ENCODE measurements at regions not wholly inside any gene's neighbourhood (a gene's known extent, or its start where the extent isn't known, plus 50 kb on each side); places are given as distances from the start of the nearest gene placed in this dataset.

GRCh38 chr2:228556717-228557116 lies 375.2 kb upstream of the SPHKAP start:
- TF ChIP-seq CTCF (conservative IDR thresholded peaks at IDR 0.05 in 1 of 2, IDR thresholded peaks at IDR 0.05 in 1 of 2; ENCODE audit: low read depth in 1 of 2, low read length in 2 of 2), result no peak
- no peak for TF ChIP-seq EZH2 (IDR thresholded peaks at IDR 0.05; ENCODE audit: low read length, missing control alignments)
